H1 (cell line): ENCODE measurements at regions not wholly inside any gene's neighbourhood (a gene's known extent, or its start where the extent isn't known, plus 50 kb on each side); places are given as distances from the start of the nearest gene placed in this dataset.

ENCODE experiments used
- CTCF ChIA-PET: fragments of 300-600 bp; sonication (Branson Sonifier 250); formaldehyde crosslinking; loops from one replicate; lab custom pipeline; 2021; ENCODE audit not compliant: partially characterized antibody; lab: Charles Lee
- POLR2A ChIA-PET: fragments of 300-600 bp; sonication (Branson Sonifier 250); formaldehyde crosslinking; loops from one replicate; lab custom pipeline; 2021; ENCODE audit warnings: inconsistent platforms; ENCODE audit not compliant: partially characterized antibody; lab: Charles Lee
- DNase-seq, 2 experiments: peaks; one replicate each; pipeline versions ENCODE4 v3.0.0 to v3.0.0-alpha.2; 2010 to 2022; ENCODE audit warnings: low spot score in 2 of 2, low read depth in 1 of 2, mixed read lengths in 1 of 2
- FAIRE-seq: peaks from 2 replicates; lab custom pipeline; 2011; peaks lifted over from hg19 to GRCh38; lab: Jason Lieb, UNC
- H2AFZ ChIP-seq: 2 replicates; pipeline ENCODE4 v1.8.1; 2012; ENCODE audit warnings: low read length, inconsistent platforms
- H2AK5ac ChIP-seq: 2 replicates; pipeline ENCODE4 v1.6.1; 2013; ENCODE audit warnings: low read depth, low read length
- H2BK120ac ChIP-seq: replicated peaks from 2 replicates; pipeline ENCODE3; 2013; ENCODE audit warnings: low read depth, low read length, inconsistent platforms
- H2BK12ac ChIP-seq: 2 replicates; pipeline ENCODE4 v1.6.1; 2013; ENCODE audit warnings: low read depth, low read length
- H2BK15ac ChIP-seq: 2 replicates; pipeline ENCODE4 v1.6.1; 2013; ENCODE audit warnings: low read length
- H2BK20ac ChIP-seq: 2 replicates; pipeline ENCODE4 v1.6.1; 2013; ENCODE audit warnings: low read length
- H2BK5ac ChIP-seq: 2 replicates; pipeline ENCODE4 v1.6.1; 2013; ENCODE audit warnings: low read depth, low read length
- H3K14ac ChIP-seq: 2 replicates; pipeline ENCODE4 v1.6.1; 2013; ENCODE audit warnings: inconsistent platforms; ENCODE audit not compliant: insufficient read length
- H3K18ac ChIP-seq: 2 replicates; pipeline ENCODE4 v1.6.1; 2013; ENCODE audit warnings: low read length; ENCODE audit errors: extremely low read depth
- H3K23ac ChIP-seq: 2 replicates; pipeline ENCODE4 v1.6.1; 2013; ENCODE audit warnings: inconsistent platforms; ENCODE audit not compliant: insufficient read length
- H3K23me2 ChIP-seq: 2 replicates; pipeline ENCODE4 v1.6.1; 2013; ENCODE audit warnings: low read depth, low read length
- H3K27ac ChIP-seq: 2 replicates; pipeline ENCODE4 v1.6.1; 2011; ENCODE audit warnings: low read depth, low read length, inconsistent platforms
- H3K27me3 ChIP-seq, 4 experiments: replicated peaks in 1 of 4; 1 replicate in 1 of 4; 2 replicates in 3 of 4; pipeline versions ENCODE4 v1.6.1 to v1.8.1; 2011 to 2013; ENCODE audit warnings: low read length in 3 of 4, mild to moderate bottlenecking in 3 of 4, inconsistent platforms in 2 of 4, mixed read lengths in 2 of 4, moderate library complexity in 1 of 4; ENCODE audit not compliant: control insufficient read depth in 3 of 4, insufficient read depth in 3 of 4; ENCODE audit errors: extremely low read depth in 1 of 4
- H3K36me3 ChIP-seq, 4 experiments: 2 replicates each; pipeline versions ENCODE4 v1.6.1 to v1.8.1; 2011 to 2013; ENCODE audit warnings: mild to moderate bottlenecking in 4 of 4, low read length in 3 of 4, moderate library complexity in 2 of 4, control low read depth in 1 of 4, inconsistent platforms in 1 of 4; ENCODE audit not compliant: insufficient read depth in 4 of 4, control insufficient read depth in 2 of 4
- H3K4ac ChIP-seq: replicated peaks from 2 replicates; pipeline ENCODE3; 2013; ENCODE audit warnings: low read length, low read depth, mixed read lengths, inconsistent platforms; ENCODE audit not compliant: insufficient read length
- H3K4me1 ChIP-seq, 4 experiments: replicated peaks in 1 of 4; 1 replicate in 1 of 4; 2 replicates in 3 of 4; pipeline versions ENCODE4 v1.6.1 to v1.8.1; 2011 to 2013; ENCODE audit warnings: low read length in 3 of 4, inconsistent platforms in 2 of 4, mixed read lengths in 1 of 4; ENCODE audit not compliant: insufficient read depth in 4 of 4, control insufficient read depth in 3 of 4
- H3K4me2 ChIP-seq, 2 experiments: 2 replicates each; pipeline versions ENCODE4 v1.6.1 to v1.8.1; 2011 to 2013; ENCODE audit warnings: low read depth in 2 of 2, low read length in 2 of 2, control low read depth in 1 of 2, inconsistent platforms in 1 of 2, mild to moderate bottlenecking in 1 of 2; ENCODE audit not compliant: insufficient read depth in 1 of 2
- H3K4me3 ChIP-seq, 4 experiments: fragments of 200-600, 300-600 bp in 1 of 4; sonication (generic), shearing (Covaris generic), sonication (Bioruptor Twin) in 1 of 4; 2 replicates each; pipeline versions ENCODE4 v1.5.1 to v1.8.1; 2011 to 2016; ENCODE audit warnings: low read length in 4 of 4, low read depth in 3 of 4, control low read depth in 2 of 4, inconsistent platforms in 2 of 4, mild to moderate bottlenecking in 2 of 4, mixed read lengths in 1 of 4, moderate library complexity in 1 of 4; ENCODE audit not compliant: insufficient read depth in 2 of 4; ENCODE audit errors: extremely low read depth in 1 of 4
- H3K56ac ChIP-seq: replicated peaks from 2 replicates; pipeline ENCODE3; 2013; ENCODE audit warnings: low read depth, mild to moderate bottlenecking, mixed read lengths, low read length, inconsistent platforms; ENCODE audit not compliant: insufficient read length
- H3K79me1 ChIP-seq: 2 replicates; pipeline ENCODE4 v1.6.1; 2013; ENCODE audit warnings: low read depth, low read length, control low read depth
- H3K79me2 ChIP-seq, 2 experiments: 2 replicates each; pipeline versions ENCODE4 v1.6.1 to v1.8.1; 2012 to 2013; ENCODE audit warnings: low read length in 2 of 2, mild to moderate bottlenecking in 2 of 2, inconsistent platforms in 1 of 2; ENCODE audit not compliant: insufficient read depth in 2 of 2, control insufficient read depth in 1 of 2
- H3K9ac ChIP-seq, 4 experiments: replicated peaks in 1 of 4; 1 replicate in 1 of 4; 2 replicates in 3 of 4; pipeline versions ENCODE4 v1.6.1 to v1.8.1; 2011 to 2013; ENCODE audit warnings: low read depth in 3 of 4, low read length in 3 of 4, control low read depth in 2 of 4, mild to moderate bottlenecking in 2 of 4, moderate library complexity in 2 of 4, inconsistent platforms in 1 of 4; ENCODE audit errors: extremely low read depth in 1 of 4
- H3K9me3 ChIP-seq, 2 experiments: 2 replicates each; pipeline versions ENCODE4 v1.6.1 to v1.8.1; 2012 to 2013; ENCODE audit warnings: mild to moderate bottlenecking in 2 of 2, moderate library complexity in 2 of 2, control low read depth in 1 of 2, inconsistent platforms in 1 of 2, low read depth in 1 of 2, low read length in 1 of 2, mixed read lengths in 1 of 2; ENCODE audit not compliant: insufficient read depth in 2 of 2
- H4K20me1 ChIP-seq, 2 experiments: replicated peaks in 1 of 2; 2 replicates each; pipeline versions ENCODE3 to v1.8.1; 2011 to 2013; ENCODE audit warnings: inconsistent platforms in 2 of 2, low read length in 2 of 2, mild to moderate bottlenecking in 1 of 2; ENCODE audit not compliant: insufficient read depth in 2 of 2, control insufficient read depth in 1 of 2
- H4K5ac ChIP-seq: 2 replicates; pipeline ENCODE4 v1.6.1; 2013; ENCODE audit warnings: low read length, low read depth, mixed read lengths, inconsistent platforms; ENCODE audit not compliant: insufficient read length
- H4K8ac ChIP-seq: 2 replicates; pipeline ENCODE4 v1.8.0; 2013; ENCODE audit warnings: mild to moderate bottlenecking, moderate library complexity, low read length, inconsistent platforms; ENCODE audit not compliant: insufficient read depth; ENCODE audit errors: extremely low read depth
- H4K91ac ChIP-seq: replicated peaks from 2 replicates; pipeline ENCODE3; 2013; ENCODE audit warnings: low read length, mixed read lengths, inconsistent platforms; ENCODE audit not compliant: insufficient read length
- PHF8 ChIP-seq: fragments of 200-600 bp; sonication (generic); conservative IDR thresholded peaks from 2 replicates; pipeline ENCODE4 v1.7.1; 2012; ENCODE audit warnings: low read depth, mild to moderate bottlenecking, inconsistent platforms, low read length, moderate library complexity
- WGBS, 2 experiments: shearing (Covaris generic) in 1 of 2; methylation state at CpG; one replicate each; pipeline versions ENCODE4 v1.1.6 to v1.1.7; 2013 to 2015; ENCODE audit warnings: low lambda C conversion rate in 2 of 2, mixed read lengths in 2 of 2, inconsistent platforms in 1 of 2, low coverage in 1 of 2, missing lambda C conversion rate in 1 of 2; ENCODE audit not compliant: insufficient replicate concordance in 2 of 2, insufficient coverage in 1 of 2, insufficient read length in 1 of 2; ENCODE audit errors: extremely low coverage in 1 of 2, missing lambda C conversion rate in 1 of 2; 5-methylcytosine and 5-hydroxymethylcytosine counted together

DNA sequence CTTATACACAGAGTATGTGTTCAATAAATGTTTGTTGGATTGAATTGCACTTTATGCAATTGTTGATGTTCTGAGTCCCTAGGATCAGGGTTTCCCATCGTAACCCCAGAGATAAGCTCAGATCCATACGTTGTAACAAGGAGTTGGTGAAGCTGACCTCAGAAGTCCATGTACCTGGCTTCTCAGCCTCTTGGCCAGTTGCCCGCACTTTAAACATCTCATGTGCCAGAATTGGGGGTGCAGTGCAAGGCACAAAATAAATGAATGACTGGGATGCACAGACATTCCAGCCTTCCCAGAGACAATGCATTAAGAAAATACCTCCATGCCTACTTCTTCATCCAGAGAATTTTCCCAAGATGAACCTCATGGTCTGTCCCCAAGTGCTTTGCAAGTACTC lies 142.9 kb upstream of the IL12A start:
- peaks cover 0 to 2% (median 0%) of the 10 kb centered on the region in 4 experiments; a peak in 1 of 7 replicates for H3K4me1 ChIP-seq
- H3K23ac ChIP-seq, result no peak overlapping the region
- no peak overlapping the region for H2BK20ac ChIP-seq
- H3K56ac ChIP-seq, result no peak overlapping the region
- H2BK120ac ChIP-seq, result no peak overlapping the region
- H4K5ac ChIP-seq, result no peak overlapping the region
- peaks cover 0 to 71% of the 10 kb centered on the region in 2 experiments; a peak in 3 of 4 replicates for H3K79me2 ChIP-seq
- H3K27me3 ChIP-seq, result no peaks in the 10 kb centered on the region
- POLR2A ChIA-PET, result interaction anchor here (1.9 kb wide), 1 partner anchor 38 kb away, joined by 4 read pairs; no protein-coding TSS in a partner anchor
- H3K9me3 ChIP-seq, result peaks cover 3 to 5% of the 10 kb centered on the region in 2 experiments; a peak in 2 of 4 replicates
- no peak overlapping the region for H3K9ac ChIP-seq
- H2AK5ac ChIP-seq, result no peak overlapping the region
- H2BK5ac ChIP-seq, result no peak overlapping the region
- H3K36me3 ChIP-seq, result 0 out of 8 replicates have a peak, but pooled peaks cover 0 to 6% (median 0%) of the 10 kb centered on the region in 4 experiments
- H3K4me2 ChIP-seq, result no peak overlapping the region
- H3K27ac ChIP-seq, result no peak overlapping the region
- no peak overlapping the region for H4K91ac ChIP-seq
- no peak overlapping the region for H3K14ac ChIP-seq
- H2BK12ac ChIP-seq, result no peak overlapping the region
- no peak overlapping the region for H4K8ac ChIP-seq
- H3K23me2 ChIP-seq, result no peaks in the 10 kb centered on the region
- H4K20me1 ChIP-seq, result no peaks in the 10 kb centered on the region
- H3K79me1 ChIP-seq, result peaks cover 2% of the 10 kb centered on the region; the same call in 1 of the 2 replicates
- H2BK15ac ChIP-seq, result no peak overlapping the region
- H3K4ac ChIP-seq, result no peak overlapping the region
- FAIRE-seq, result no peak
- WGBS, 2 experiments, result 83% methylated on average over 3 of the region's 3 CpGs; no CpG with 5 or more reads in 1 of the 2 experiments
- DNase-seq, result no peak
- H3K4me3 ChIP-seq, result no peak overlapping the region
- CTCF ChIA-PET, result interaction anchor here (0.7 to 1.4 kb wide), 2 partner anchors 15 to 28 kb away, joined by 3 to 4 read pairs; no protein-coding TSS in a partner anchor
- no peak overlapping the region for H2AFZ ChIP-seq
- H3K18ac ChIP-seq, result no peak overlapping the region
- TF ChIP-seq PHF8, result no peak
